Nephron progenitor cell (in vitro differentiated cells): ENCODE measurements at regions not wholly inside any gene's neighbourhood (a gene's known extent, or its start where the extent isn't known, plus 50 kb on each side); places are given as distances from the start of the nearest gene placed in this dataset.

Experiments used
- DNase-seq: peaks from one replicate; pipeline ENCODE4 v3.0.0; 2021
- H3K27ac Mint-ChIP-seq: 2 replicates; pipeline ENCODE4 v1.8.0; 2021; ENCODE audit warnings: mild to moderate bottlenecking, moderate library complexity, mixed read lengths
- H3K27me3 Mint-ChIP-seq: 2 replicates; pipeline ENCODE4 v1.8.0; 2021; ENCODE audit warnings: mild to moderate bottlenecking, low read depth, mixed read lengths; ENCODE audit not compliant: poor library complexity
- H3K36me3 Mint-ChIP-seq: 2 replicates; pipeline ENCODE4 v1.8.0; 2021; ENCODE audit warnings: low read depth, mixed read lengths
- H3K4me1 Mint-ChIP-seq: 2 replicates; pipeline ENCODE4 v1.8.0; 2021; ENCODE audit warnings: mixed read lengths
- H3K4me3 Mint-ChIP-seq: 2 replicates; pipeline ENCODE4 v1.8.0; 2021; ENCODE audit warnings: mild to moderate bottlenecking, moderate library complexity, mixed read lengths
- H3K9me3 Mint-ChIP-seq: 2 replicates; pipeline ENCODE4 v1.8.0; 2021; ENCODE audit warnings: mild to moderate bottlenecking, moderate library complexity, mixed read lengths
- TF ChIP-seq, protein P1 (sequence below): fragments of 200-600 bp; sonication (generic); IDR thresholded peaks from 2 replicates; pipeline ENCODE4 v1.5.0; 2021; ENCODE audit warnings: antibody characterized with exemption

DNA sequence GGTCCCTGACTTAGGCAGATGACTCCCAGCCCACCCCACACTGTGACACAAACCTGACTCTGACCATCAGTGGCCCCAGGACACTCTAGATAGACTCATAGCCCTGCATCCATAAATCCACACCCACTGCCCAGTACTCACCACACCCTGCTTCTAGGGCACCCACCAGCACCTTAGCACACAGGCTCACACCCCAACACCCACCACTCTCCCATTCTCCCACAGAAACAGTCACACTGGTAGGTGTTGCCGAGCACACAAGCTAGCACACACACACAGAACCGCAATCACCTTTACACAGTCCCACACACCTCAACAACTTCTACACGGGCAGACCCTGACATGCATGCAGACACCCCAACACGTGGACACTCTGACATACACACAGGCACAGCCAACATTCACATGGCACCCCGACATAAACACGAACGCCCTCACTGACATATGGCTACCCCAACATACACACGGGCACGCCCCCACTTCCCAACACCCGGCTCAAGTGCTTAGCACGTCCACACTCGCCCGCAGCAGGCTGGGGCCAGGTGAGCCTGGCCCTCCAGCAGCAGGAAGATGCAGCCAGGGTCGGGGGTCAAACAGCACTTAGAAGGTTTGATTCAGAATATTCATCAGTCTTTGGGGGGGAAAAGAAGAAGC is 105.5 kb upstream of the TARDBP start:
- no peak overlapping the region for H3K4me3 Mint-ChIP-seq

DNA sequence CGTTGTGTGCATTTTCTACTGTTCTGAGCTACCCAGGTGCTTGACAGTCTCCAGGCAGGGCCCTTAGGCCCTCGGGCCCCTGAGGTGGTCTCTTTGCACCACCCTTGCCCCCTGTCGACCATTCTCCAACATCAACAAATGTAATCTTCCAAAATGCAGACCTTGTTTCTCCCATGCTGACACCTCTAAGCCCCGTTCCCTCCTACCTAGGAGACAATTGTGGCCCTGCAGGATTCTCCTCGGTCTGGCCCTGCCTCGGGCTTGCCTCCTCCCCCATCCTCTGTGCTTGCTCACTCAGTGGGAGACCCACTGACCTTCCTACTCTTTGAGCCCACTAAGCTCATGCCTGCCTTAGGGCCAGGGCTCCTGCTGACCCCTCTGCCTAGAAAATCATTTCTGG is 104.2 kb upstream of the TARDBP start:
- Mint-ChIP-seq H3K27me3 (peaks cover 7% of the 10 kb centered on the region), H3K36me3 (no peaks in the 10 kb centered on the region), H3K4me1 (peaks cover 44% of the 10 kb centered on the region), H3K27ac (no peak overlapping the region), H3K4me3 (no peak overlapping the region), H3K9me3 (no peaks in the 10 kb centered on the region)
- no peak for DNase-seq
- TF ChIP-seq, protein P1, sequence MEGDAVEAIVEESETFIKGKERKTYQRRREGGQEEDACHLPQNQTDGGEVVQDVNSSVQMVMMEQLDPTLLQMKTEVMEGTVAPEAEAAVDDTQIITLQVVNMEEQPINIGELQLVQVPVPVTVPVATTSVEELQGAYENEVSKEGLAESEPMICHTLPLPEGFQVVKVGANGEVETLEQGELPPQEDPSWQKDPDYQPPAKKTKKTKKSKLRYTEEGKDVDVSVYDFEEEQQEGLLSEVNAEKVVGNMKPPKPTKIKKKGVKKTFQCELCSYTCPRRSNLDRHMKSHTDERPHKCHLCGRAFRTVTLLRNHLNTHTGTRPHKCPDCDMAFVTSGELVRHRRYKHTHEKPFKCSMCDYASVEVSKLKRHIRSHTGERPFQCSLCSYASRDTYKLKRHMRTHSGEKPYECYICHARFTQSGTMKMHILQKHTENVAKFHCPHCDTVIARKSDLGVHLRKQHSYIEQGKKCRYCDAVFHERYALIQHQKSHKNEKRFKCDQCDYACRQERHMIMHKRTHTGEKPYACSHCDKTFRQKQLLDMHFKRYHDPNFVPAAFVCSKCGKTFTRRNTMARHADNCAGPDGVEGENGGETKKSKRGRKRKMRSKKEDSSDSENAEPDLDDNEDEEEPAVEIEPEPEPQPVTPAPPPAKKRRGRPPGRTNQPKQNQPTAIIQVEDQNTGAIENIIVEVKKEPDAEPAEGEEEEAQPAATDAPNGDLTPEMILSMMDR: no peak

More for the DNA sequence above, 105.5 kb upstream of the TARDBP start:
- peaks cover 53% of the 10 kb centered on the region for H3K4me1 Mint-ChIP-seq
- TF ChIP-seq, protein P1: no peak
- no peaks in the 10 kb centered on the region for H3K36me3 Mint-ChIP-seq
- H3K9me3 Mint-ChIP-seq: no peaks in the 10 kb centered on the region
- no peak for DNase-seq
- H3K27me3 Mint-ChIP-seq: peaks cover 3% of the 10 kb centered on the region
- no peak overlapping the region for H3K27ac Mint-ChIP-seq

DNA sequence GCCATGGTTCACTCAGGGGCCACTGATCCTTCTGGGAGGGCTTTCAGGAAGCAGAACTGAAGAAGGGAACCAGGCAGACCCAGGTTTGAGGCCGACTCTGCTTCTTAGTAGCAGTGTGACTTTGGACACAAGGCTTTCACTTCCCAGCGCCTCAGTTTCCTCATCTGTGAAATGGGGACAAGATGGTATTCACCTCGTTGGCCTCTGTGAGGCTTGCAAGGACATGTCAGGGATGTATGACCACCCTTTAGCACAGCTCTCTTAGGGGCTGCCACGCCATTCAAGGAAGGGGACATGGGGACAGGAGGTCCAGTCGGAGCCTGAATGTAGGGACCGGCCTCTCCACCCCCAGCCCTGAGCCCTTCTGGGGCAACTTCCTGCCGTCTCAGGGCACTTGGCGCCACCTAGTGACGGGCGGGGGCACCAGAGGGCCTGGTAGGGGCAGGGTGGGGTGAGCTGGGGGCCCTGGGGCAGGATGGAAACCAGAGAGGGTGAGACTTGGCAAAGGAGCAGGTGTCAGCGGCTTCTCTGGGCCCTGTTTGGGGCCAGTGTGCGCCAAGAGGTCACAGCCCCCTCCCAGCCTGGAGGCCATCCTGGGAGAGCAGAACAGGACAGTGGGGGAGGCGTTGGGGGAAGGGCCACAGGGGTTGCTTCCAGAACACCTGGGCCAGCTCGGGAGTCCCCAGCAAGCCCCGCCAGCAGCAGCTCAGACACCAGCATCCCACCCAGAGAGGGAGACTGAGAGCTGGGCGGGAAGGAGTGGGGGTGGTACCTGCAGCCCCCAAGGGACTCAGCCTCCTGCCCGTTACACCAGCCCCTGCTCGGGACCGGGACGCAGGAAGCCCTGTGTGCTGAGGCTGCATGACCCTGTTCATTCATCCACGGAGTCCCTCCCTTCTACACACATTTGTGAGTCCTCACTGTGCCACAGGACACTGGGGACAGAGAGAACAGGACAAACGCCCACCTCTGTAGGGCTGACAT is 102.5 kb upstream of the TARDBP start:
- H3K27ac Mint-ChIP-seq: no peak overlapping the region
- TF ChIP-seq, protein P1: peak; percentile 46
- peaks cover 3% of the 10 kb centered on the region for H3K27me3 Mint-ChIP-seq
- H3K36me3 Mint-ChIP-seq: no peaks in the 10 kb centered on the region
- H3K9me3 Mint-ChIP-seq: no peaks in the 10 kb centered on the region
- DNase-seq: peak; percentile 68
- H3K4me1 Mint-ChIP-seq: peaks cover 41% of the 10 kb centered on the region
- H3K4me3 Mint-ChIP-seq: no peak overlapping the region

DNA sequence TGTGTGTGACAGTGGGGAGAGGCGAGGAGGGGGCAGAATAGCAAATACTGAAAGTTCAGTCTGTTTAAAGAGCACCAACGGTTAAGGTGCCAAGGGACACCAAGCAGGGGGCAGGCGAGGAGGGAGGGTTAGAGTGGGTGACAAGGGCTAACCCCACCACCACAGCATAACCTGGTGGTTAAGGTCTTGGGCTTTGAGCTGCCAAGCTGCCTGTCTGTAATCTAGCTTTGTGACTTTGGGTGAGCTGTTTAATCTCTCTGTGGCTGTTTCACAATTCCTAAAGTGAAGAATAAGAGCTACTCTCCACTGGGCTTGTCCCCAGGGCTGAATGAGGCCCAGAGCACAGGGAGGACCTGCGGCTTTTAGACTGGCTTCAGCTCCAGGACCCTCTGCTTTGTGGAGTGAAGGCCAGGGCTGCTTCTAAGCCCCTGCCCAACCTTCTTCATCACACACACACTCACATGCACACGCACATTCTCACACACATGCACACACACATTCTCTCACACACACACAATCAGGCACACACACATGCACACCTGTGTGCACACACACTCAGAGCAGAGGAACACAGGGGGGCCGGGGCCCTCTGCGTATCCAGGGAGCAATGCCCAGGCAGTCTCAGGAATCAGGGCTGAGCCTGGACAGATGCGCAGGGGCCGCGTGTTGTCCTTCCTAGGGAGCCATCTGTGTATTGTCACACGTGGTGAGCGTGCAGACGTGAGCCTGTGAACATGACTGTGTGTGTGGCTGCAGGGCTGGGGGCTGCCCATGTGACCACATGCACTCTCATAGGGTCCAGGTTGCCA is 101.6 kb upstream of the TARDBP start:
- Mint-ChIP-seq H3K9me3 (no peaks in the 10 kb centered on the region), H3K4me1 (peaks cover 34% of the 10 kb centered on the region), H3K27ac (no peak overlapping the region), H3K36me3 (no peaks in the 10 kb centered on the region), H3K27me3 (peaks cover 3% of the 10 kb centered on the region), H3K4me3 (no peak overlapping the region)
- DNase-seq: no peak
- TF ChIP-seq, protein P1: no peak

DNA sequence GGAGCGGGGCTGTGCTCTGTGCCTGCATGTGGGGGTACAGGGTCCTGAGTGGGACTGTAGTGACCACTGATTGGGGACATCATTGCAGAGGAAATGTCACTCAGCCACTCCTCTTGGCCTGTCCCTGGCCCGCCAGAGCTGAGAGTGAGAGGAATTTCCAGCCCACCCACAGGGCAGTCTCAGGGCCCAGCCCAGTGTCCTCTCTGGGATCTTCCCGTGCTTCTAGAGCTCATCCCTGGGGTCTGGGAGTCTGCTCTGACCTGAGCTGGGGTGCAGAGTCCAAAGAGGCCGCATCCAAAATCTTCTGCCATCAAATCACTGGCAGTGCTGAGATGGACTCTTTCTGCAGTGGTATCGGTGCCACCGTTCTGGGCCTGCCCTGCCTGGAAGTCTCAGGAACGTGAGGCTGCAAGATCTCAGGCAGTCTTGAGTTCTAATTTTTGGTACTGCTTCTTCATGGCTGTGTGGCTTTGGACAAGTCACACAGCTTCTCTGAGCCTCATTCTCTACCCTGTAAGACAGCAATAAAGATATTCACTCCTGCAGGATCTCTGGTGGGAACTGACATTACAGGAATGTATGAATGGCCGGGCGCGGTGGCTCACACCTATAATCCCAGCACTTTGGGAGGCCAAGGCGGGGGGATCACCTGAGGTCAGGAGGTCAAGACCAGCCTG is 100.8 kb upstream of the TARDBP start:
- H3K27ac Mint-ChIP-seq: no peak overlapping the region
- H3K27me3 Mint-ChIP-seq: peaks cover 4% of the 10 kb centered on the region
- TF ChIP-seq, protein P1: no peak
- no peaks in the 10 kb centered on the region for H3K9me3 Mint-ChIP-seq
- H3K4me1 Mint-ChIP-seq: peaks cover 34% of the 10 kb centered on the region
- DNase-seq: no peak
- no peaks in the 10 kb centered on the region for H3K36me3 Mint-ChIP-seq
- no peak overlapping the region for H3K4me3 Mint-ChIP-seq
